HCT116 (cell line): ENCODE measurements at regions not wholly inside any gene's neighbourhood (a gene's known extent, or its start where the extent isn't known, plus 50 kb on each side); places are given as distances from the start of the nearest gene placed in this dataset.

Experiments used
- ATAC-seq: fragments of 200-7000 bp; cut with Tn5 transposase; 2 replicates; pipeline ENCODE4 v1.9.1; 2020; ENCODE audit warnings: mild to moderate bottlenecking, moderate library complexity
- BruUV-seq: library from RNA; stranded (reverse); fragments of 400-500 nt; replicated peaks from 2 replicates; lab custom pipeline; 2021; lab: Mats Ljungman, UMichigan
- CTCF ChIA-PET: fragments of 300-600 bp; sonication (Branson Sonifier 250); formaldehyde crosslinking; loops from one replicate; lab custom pipeline; 2021; ENCODE audit warnings: antibody characterized with exemption; lab: Charles Lee
- POLR2A ChIA-PET: fragments of 300-600, 350-600 bp; sonication (Branson Sonifier 250); formaldehyde crosslinking; loops from one replicate; lab custom pipeline; 2021; ENCODE audit warnings: antibody characterized with exemption; lab: Charles Lee
- RAD21 ChIA-PET, 2 experiments: fragments of 300-600 bp; sonication (Branson Sonifier 250); formaldehyde crosslinking; loops; one replicate each; lab custom pipeline; 2023; ENCODE audit warnings: low total read pairs in 2 of 2; ENCODE audit not compliant: uncharacterized antibody in 2 of 2, unreplicated experiment in 2 of 2, low non-redundant PET in 1 of 2; lab: Charles Lee
- DNase-seq: peaks from one replicate; pipeline ENCODE4 v3.0.0-alpha.2; 2010; ENCODE audit warnings: low read depth, low spot score
- H2AFZ ChIP-seq: fragments of 200-600 bp; shearing (Covaris generic), sonication (generic); 2 replicates; pipeline ENCODE4 v1.6.1; 2017; ENCODE audit warnings: low read depth, mixed run types, mixed read lengths, antibody characterized with exemption, low read length; ENCODE audit not compliant: poor library complexity, severe bottlenecking
- H3K27ac ChIP-seq: 2 replicates; pipeline ENCODE4 v1.5.1; 2012; ENCODE audit warnings: low read depth, low read length
- H3K27me3 ChIP-seq: fragments of 200-600 bp; sonication (generic); 2 replicates; pipeline ENCODE4 v1.6.1; 2016; ENCODE audit warnings: mixed run types, low read length, mixed read lengths; ENCODE audit not compliant: insufficient read depth
- H3K36me3 ChIP-seq, 2 experiments: fragments of 200-500 bp in 1 of 2; fragments of 200-600 bp in 1 of 2; sonication (Bioruptor generic) in 1 of 2; sonication (generic) in 1 of 2; 2 replicates each; pipeline versions ENCODE4 v1.5.1 to v1.6.1; 2014 to 2016; ENCODE audit warnings: low read length in 2 of 2, inconsistent platforms in 1 of 2, mixed read lengths in 1 of 2, mixed run types in 1 of 2; ENCODE audit not compliant: insufficient read depth in 2 of 2, control insufficient read depth in 1 of 2
- H3K4me1 ChIP-seq, 2 experiments: fragments of 200-600 bp in 1 of 2; sonication (generic) in 1 of 2; 2 replicates each; pipeline versions ENCODE4 v1.5.1 to v1.6.1; 2012 to 2017; ENCODE audit warnings: low read length in 2 of 2, inconsistent platforms in 1 of 2, mild to moderate bottlenecking in 1 of 2, mixed read lengths in 1 of 2, mixed run types in 1 of 2, moderate library complexity in 1 of 2; ENCODE audit not compliant: insufficient read depth in 2 of 2, control insufficient read depth in 1 of 2
- H3K4me2 ChIP-seq: fragments of 200-600 bp; sonication (generic); 2 replicates; pipeline ENCODE4 v1.6.1; 2017; ENCODE audit warnings: mixed run types, low read length, mixed read lengths
- H3K4me3 ChIP-seq, 2 experiments: fragments of 200-600 bp in 1 of 2; sonication (generic) in 1 of 2; replicated peaks in 1 of 2; 2 replicates each; pipeline ENCODE4 v1.5.1; 2011 to 2016; ENCODE audit warnings: low read length in 2 of 2, control low read depth in 1 of 2, low read depth in 1 of 2, mild to moderate bottlenecking in 1 of 2, mixed read lengths in 1 of 2, mixed run types in 1 of 2
- H3K79me2 ChIP-seq: fragments of 200-600 bp; sonication (generic); 2 replicates; pipeline ENCODE4 v1.6.1; 2017; ENCODE audit warnings: mild to moderate bottlenecking, mixed run types, low read length, moderate library complexity, mixed read lengths; ENCODE audit not compliant: insufficient read depth
- H3K9ac ChIP-seq: fragments of 200-600 bp; sonication (generic); 2 replicates; pipeline ENCODE4 v1.6.1; 2016; ENCODE audit warnings: low read length, mixed read lengths
- H3K9me2 ChIP-seq: fragments of 200-600 bp; sonication (generic), shearing (Covaris generic); 2 replicates; pipeline ENCODE4 v1.6.1; 2017; ENCODE audit warnings: mixed run types, mild to moderate bottlenecking, moderate library complexity; ENCODE audit not compliant: insufficient read depth
- H3K9me3 ChIP-seq, 2 experiments: fragments of 200-500 bp in 1 of 2; fragments of 200-600 bp in 1 of 2; sonication (Bioruptor generic) in 1 of 2; sonication (generic) in 1 of 2; 2 replicates each; pipeline ENCODE4 v1.6.1; 2014 to 2017; ENCODE audit warnings: low read length in 2 of 2, mixed read lengths in 2 of 2, inconsistent platforms in 1 of 2, low read depth in 1 of 2, mild to moderate bottlenecking in 1 of 2, mixed run types in 1 of 2, moderate library complexity in 1 of 2; ENCODE audit not compliant: control insufficient read depth in 1 of 2, insufficient read depth in 1 of 2
- H4K20me1 ChIP-seq: fragments of 200-600 bp; sonication (generic), shearing (Covaris generic); 2 replicates; pipeline ENCODE4 v1.6.1; 2017; ENCODE audit warnings: mixed run types, mild to moderate bottlenecking, moderate library complexity; ENCODE audit not compliant: insufficient read depth
- ATF3 ChIP-seq: IDR thresholded peaks from 2 replicates; pipeline ENCODE4 v1.6.1; 2012
- CEBPB ChIP-seq: IDR thresholded peaks from 2 replicates; pipeline ENCODE4 v1.6.1; 2012; ENCODE audit warnings: low read depth
- ELF1 ChIP-seq: IDR thresholded peaks from 2 replicates; pipeline ENCODE4 v1.6.1; 2012; ENCODE audit warnings: low read depth, borderline replicate concordance
- EZH2phosphoT487 ChIP-seq: fragments of 200-600 bp; IDR thresholded peaks from 2 replicates; pipeline ENCODE4 v1.6.1; 2018; ENCODE audit warnings: antibody characterized with exemption, borderline replicate concordance
- MAX ChIP-seq: IDR thresholded peaks from 2 replicates; pipeline ENCODE4 v1.6.1; 2012
- POLR2A ChIP-seq: IDR thresholded peaks from 2 replicates; pipeline ENCODE4 v1.7.0; 2011; ENCODE audit warnings: borderline replicate concordance; ENCODE audit not compliant: insufficient read depth, insufficient read length; ENCODE audit errors: extremely low read depth
- POLR2AphosphoS5 ChIP-seq: IDR thresholded peaks from 2 replicates; pipeline ENCODE4 v1.6.1; 2011; ENCODE audit warnings: mild to moderate bottlenecking, low read depth, low read length, moderate library complexity
- SIN3A ChIP-seq: IDR thresholded peaks from 2 replicates; pipeline ENCODE4 v1.6.1; 2012; ENCODE audit warnings: low read depth
- SP1 ChIP-seq: IDR thresholded peaks from 2 replicates; pipeline ENCODE4 v1.6.1; 2012; ENCODE audit warnings: low read depth
- YY1 ChIP-seq: IDR thresholded peaks from 2 replicates; pipeline ENCODE4 v1.6.1; 2011; ENCODE audit warnings: low read length, low read depth, moderate library complexity, mild to moderate bottlenecking; ENCODE audit not compliant: insufficient replicate concordance; ENCODE audit errors: extremely low read depth
- ZBTB33 ChIP-seq: IDR thresholded peaks from 2 replicates; pipeline ENCODE4 v1.6.1; 2011; ENCODE audit warnings: mild to moderate bottlenecking, low read length, moderate library complexity; ENCODE audit not compliant: insufficient replicate concordance; ENCODE audit errors: extremely low read depth
- ZFX ChIP-seq: fragments of 450-650 bp; IDR thresholded peaks from 2 replicates; pipeline ENCODE4 v1.6.1; 2017
- ZNF274 ChIP-seq: fragments of 200-500 bp; sonication (Bioruptor generic); IDR thresholded peaks from 2 replicates; pipeline ENCODE4 v1.6.1; 2014; ENCODE audit warnings: mild to moderate bottlenecking, low read depth, low read length, inconsistent platforms
- intact Hi-C: fragments of 100-400 bp; cut with micrococcal nuclease; formaldehyde crosslinking; loops from 2 replicates; pipeline ENCODE4 v1.10.0; 2022

- no peak for TF ChIP-seq ZBTB33
- no peak for TF ChIP-seq EZH2phosphoT487
- TF ChIP-seq YY1, result no peak
- TF ChIP-seq SP1, result no peak
- no peak for TF ChIP-seq MAX
- no peak for TF ChIP-seq ZFX
- no peak for TF ChIP-seq ELF1
- no peak for TF ChIP-seq POLR2AphosphoS5
- no peak for TF ChIP-seq SIN3A
- no peak for TF ChIP-seq POLR2A
- TF ChIP-seq ZNF274, result no peak
- TF ChIP-seq ATF3, result no peak
- TF ChIP-seq CEBPB, result no peak
- DNase-seq, result no peak
- no peaks in the 10 kb centered on the region for H3K36me3 ChIP-seq
Measured at GRCh38 chr5:138626333-138626944, 51.2 kb upstream of the HSPA9 start.

More at GRCh38 chr5:138626333-138626944, 51.2 kb upstream of the HSPA9 start:
- no peaks in the 10 kb centered on the region for H3K27me3 ChIP-seq
- intact Hi-C loops, result no loop called here
- H3K4me3 ChIP-seq, result no peak overlapping the region
- no peak overlapping the region for H3K9ac ChIP-seq
- ChIA-PET POLR2A (no interaction called here), RAD21 (no interaction called here), CTCF (no interaction called here)
- no peaks in the 10 kb centered on the region for H3K9me3 ChIP-seq
- H3K79me2 ChIP-seq, result no peaks in the 10 kb centered on the region
- no peak overlapping the region for H2AFZ ChIP-seq
- no TSS peak for BruUV-seq
- no peaks in the 10 kb centered on the region for H3K9me2 ChIP-seq
- no peak overlapping the region for H3K4me2 ChIP-seq
- no peaks in the 10 kb centered on the region for H4K20me1 ChIP-seq
- no peak overlapping the region for H3K27ac ChIP-seq
- no peak for ATAC-seq
- H3K4me1 ChIP-seq, result peaks cover 0 to 7% of the 10 kb centered on the region in 2 experiments; a peak in 1 of 4 replicates
